Skeletal muscle tissue (tissue), 3 donors: ENCODE measurements at regions not wholly inside any gene's neighbourhood (a gene's known extent, or its start where the extent isn't known, plus 50 kb on each side); places are given as distances from the start of the nearest gene placed in this dataset.

Experiments
- H3K27ac ChIP-seq: one replicate; pipeline ENCODE4 v1.7.0; 2013; ENCODE audit warnings: mild to moderate bottlenecking, low read depth, low read length, inconsistent platforms
- H3K27me3 ChIP-seq, 3 donors: one replicate each; pipeline ENCODE4 v1.7.0; 2013; ENCODE audit warnings: low read length in 3 of 3; ENCODE audit not compliant: control insufficient read depth in 3 of 3, insufficient read depth in 3 of 3
- H3K36me3 ChIP-seq, 3 donors: one replicate each; pipeline ENCODE4 v1.7.0; 2013; ENCODE audit warnings: low read length in 3 of 3; ENCODE audit not compliant: control insufficient read depth in 3 of 3, insufficient read depth in 3 of 3
- H3K4me1 ChIP-seq, 3 donors: one replicate each; pipeline ENCODE4 v1.7.0; 2013; ENCODE audit warnings: low read length in 3 of 3, mild to moderate bottlenecking in 3 of 3; ENCODE audit not compliant: control insufficient read depth in 3 of 3, insufficient read depth in 3 of 3
- H3K4me3 ChIP-seq, 3 donors: one replicate each; pipeline ENCODE4 v1.7.0; 2013; ENCODE audit warnings: low read length in 3 of 3
- H3K9ac ChIP-seq, 3 donors: one replicate each; pipeline ENCODE4 v1.7.0; 2013; ENCODE audit warnings: low read length in 3 of 3, mild to moderate bottlenecking in 3 of 3, moderate library complexity in 2 of 3, low read depth in 1 of 3
- H3K9me3 ChIP-seq, 3 donors: one replicate each; pipeline ENCODE4 v1.7.0; 2013; ENCODE audit warnings: low read length in 3 of 3; ENCODE audit not compliant: control insufficient read depth in 3 of 3
- donor health status: Osteomylitis.

DNA sequence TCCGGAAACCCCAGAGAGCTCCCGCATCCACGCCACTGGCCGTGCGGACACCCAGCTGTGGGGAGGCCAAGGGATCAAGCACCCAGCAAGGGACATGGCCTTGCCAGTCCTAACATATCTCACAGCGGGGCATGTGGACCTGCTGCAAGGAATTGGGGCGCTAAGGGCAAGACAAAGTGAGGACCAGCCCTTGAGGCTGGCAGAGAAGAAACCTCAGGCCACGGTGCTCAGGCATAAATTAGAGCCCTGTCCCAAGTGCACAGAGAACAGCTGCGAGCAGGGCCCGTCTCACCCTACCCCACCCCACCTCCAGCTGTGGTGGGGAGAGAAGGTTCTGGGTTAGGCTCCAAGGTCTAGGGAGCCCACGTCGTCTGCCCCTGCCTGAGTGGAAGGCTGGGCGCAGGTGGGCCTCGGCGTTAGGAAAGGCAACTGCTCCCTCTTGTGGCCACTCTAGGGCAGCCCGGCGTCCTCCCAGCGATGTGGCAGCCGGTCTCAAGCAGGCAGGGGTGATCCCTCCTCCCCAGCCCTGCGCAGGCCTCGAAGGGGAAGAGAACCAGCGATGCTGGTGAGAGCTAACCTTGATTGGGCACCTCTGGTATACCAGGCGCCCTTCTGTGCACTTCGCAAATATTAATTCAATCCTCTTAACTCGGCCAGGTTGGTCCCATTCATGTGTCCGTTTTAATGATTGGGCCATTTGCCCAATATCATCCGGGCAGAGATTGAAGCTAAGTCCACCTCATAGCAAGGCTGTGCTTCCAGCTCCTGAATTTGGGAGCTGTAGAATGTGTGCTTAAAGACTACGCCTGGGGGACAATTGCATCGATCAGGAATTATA, 235.8 kb downstream of the NFATC2 start:
- H3K9me3 ChIP-seq: no peaks in the 10 kb centered on the region
- H3K4me3 ChIP-seq: no peak overlapping the region
- peak overlapping the region in 1 of 3 donors; percentile 45 for H3K9ac ChIP-seq

DNA sequence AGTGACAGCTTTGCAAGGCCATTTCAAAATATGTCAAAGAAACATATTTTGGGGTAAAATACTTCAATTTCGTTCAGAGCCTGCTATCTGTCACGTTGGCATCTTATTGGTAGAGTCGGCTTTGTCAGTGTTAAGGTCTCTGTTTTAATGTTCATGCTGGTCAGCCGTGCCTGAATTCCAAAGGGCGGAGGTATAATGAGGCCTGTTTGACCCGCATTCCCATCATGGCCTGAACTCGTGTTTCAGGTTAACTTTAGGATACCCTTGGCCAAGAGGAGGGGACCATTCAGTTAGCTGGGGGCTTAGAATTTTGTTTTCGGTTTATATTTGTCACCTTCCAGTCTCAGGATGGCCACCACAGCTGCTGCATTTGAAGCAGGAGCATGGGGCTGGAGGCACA, 236.4 kb downstream of the NFATC2 start:
- no peaks in the 10 kb centered on the region for H3K36me3 ChIP-seq
- no peaks in the 10 kb centered on the region for H3K9me3 ChIP-seq
- no peak overlapping the region for H3K4me3 ChIP-seq
- H3K27me3 ChIP-seq: peaks cover 0 to 20% (median 14%) of the 10 kb centered on the region in 3 donors
- no peak overlapping the region for H3K27ac ChIP-seq
- H3K9ac ChIP-seq: peak overlapping the region in 1 of 3 donors; percentile 45
- H3K4me1 ChIP-seq: peaks cover 0 to 2% (median 0%) of the 10 kb centered on the region in 3 donors

More for the DNA sequence above, 235.8 kb downstream of the NFATC2 start:
- no peaks in the 10 kb centered on the region for H3K36me3 ChIP-seq
- H3K4me1 ChIP-seq: peaks cover 0 to 2% (median 0%) of the 10 kb centered on the region in 3 donors
- peaks cover 0 to 22% (median 14%) of the 10 kb centered on the region in 3 donors for H3K27me3 ChIP-seq
- H3K27ac ChIP-seq: no peak overlapping the region

DNA sequence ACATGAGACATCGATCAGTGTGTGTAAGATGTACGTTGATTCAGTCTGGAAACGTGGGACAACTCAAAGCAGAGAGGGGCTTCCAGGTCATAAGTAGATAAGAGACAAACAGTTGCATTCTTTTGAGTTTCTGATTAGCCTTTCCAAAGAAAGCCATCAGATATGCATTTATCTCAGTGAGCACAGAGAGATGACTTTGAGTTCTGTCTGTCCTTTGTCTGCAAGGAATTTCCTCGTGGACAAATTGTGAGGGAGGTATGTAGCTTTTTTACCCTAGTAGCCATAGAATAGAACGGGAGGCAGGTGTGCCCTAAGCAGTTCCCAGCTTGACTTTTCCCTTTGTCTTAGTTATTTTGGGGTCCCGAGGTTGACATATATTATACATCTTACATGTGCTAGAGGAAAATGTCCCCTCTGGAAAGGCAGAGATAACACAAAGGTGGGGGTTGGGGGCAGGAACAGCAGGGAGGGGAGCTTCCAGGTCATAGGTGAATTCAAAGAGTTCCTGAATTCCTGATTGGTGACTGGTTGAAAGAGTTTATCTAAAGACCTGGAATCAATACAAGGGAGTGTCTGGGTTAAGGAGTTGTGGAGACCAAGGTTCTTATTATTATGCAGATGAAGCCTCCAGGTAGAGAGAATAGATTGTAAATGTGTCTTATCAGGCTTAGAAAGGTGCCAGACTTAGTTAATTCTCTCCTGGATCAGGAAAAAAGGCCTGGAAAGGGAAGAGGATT, 237.0 kb downstream of the NFATC2 start:
- Histone ChIP-seq H3K4me3 (no peak overlapping the region), H3K4me1 (peaks cover 0 to 2% (median 0%) of the 10 kb centered on the region in 3 donors), H3K27ac (no peak overlapping the region), H3K9ac (no peak overlapping the region), H3K36me3 (no peaks in the 10 kb centered on the region), H3K9me3 (no peaks in the 10 kb centered on the region), H3K27me3 (peaks cover 0 to 20% (median 14%) of the 10 kb centered on the region in 3 donors)

DNA sequence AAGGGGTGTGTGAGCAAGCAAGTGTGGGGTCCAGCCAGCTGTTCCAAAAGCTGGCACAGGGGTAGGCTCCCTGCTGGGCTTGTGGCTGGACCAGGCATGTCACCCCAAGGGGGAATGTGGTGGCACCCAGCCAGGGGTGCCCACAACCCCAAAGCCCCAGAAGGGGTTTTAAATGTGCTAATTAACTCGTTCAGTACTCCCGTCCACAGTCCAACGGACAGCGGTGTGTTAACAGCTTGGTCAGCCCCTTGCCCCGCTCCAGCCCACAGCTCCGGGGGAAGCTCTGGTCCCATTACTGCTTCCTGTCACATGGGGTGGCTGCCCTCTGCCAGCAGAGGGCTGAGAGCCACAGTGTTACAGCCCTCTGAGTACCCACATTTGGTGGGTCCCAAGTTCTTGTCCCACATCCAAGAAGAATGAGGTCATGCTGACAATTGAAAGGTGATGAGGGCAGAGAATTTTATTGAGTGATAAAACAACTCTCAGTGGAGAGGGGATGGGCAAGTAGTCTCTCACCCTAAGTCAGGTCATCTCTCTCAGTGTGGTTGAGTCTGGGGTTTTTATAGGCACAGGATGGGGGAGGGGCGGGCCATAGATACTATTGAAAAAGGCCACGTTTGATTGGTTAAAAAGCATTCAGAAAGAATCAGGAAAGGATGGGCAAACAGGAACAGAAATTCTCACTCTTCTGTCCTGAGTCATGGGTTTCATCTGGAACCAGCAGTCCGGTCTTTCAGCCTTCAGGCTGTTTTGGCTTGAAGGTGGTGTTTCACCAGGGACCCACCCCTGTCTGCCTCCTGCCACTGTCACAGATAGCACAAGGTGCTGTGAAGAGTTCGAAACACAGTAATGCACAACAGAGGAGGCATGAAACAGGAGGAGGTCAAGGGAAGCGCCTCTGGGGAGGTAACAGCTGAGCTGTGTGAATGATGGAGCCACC, 238.5 kb downstream of the NFATC2 start:
- Histone ChIP-seq H3K36me3 (no peaks in the 10 kb centered on the region), H3K4me1 (peaks cover 0 to 2% (median 0%) of the 10 kb centered on the region in 3 donors), H3K4me3 (no peak overlapping the region), H3K9me3 (peaks cover 0 to 2% (median 0%) of the 10 kb centered on the region in 3 donors), H3K27ac (no peak overlapping the region), H3K9ac (no peak overlapping the region), H3K27me3 (peaks cover 0 to 17% (median 14%) of the 10 kb centered on the region in 3 donors)

DNA sequence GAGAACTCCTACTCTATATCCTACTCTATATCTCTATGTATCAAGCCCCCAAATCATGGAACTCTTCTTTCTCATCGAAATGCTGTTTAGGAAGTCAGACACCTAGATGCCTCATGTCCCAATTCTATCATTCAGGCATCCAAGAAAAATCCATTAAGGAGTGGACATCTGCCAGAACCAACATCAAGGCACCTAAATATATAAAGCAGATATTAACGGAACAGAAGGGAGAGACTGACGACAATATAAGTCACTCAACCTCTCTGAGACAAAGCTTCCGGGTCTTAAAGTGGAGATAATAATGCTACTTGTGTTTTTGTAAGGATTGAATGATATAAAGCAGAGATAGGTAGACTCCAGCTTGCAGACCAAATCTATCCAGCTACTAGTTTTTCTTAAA, 241.5 kb downstream of the NFATC2 start:
- H3K36me3 ChIP-seq: no peaks in the 10 kb centered on the region

DNA sequence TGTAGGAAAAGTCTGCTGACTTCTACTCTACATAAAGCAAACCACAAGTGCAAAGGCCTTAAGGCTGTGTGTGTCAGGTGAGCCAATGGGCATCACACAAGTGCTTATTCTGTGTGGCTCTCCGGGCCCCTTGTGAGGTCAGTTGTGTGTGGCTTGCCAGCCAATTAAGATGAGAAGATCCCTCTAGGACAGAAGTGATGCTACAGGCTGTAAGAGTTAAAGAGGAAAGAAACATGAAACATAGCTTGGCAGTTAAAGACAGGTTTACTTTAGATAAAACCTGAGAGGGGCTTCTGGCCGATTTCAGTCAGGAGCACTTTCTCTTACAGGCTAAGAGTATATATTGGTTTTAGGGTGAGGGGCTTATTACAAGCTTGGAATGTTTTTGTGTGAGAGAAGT, 242.4 kb downstream of the NFATC2 start:
- Histone ChIP-seq H3K4me3 (no peak overlapping the region), H3K36me3 (no peaks in the 10 kb centered on the region), H3K9me3 (peaks cover 0 to 2% (median 0%) of the 10 kb centered on the region in 3 donors), H3K4me1 (no peaks in the 10 kb centered on the region), H3K27me3 (peaks cover 0 to 13% (median 12%) of the 10 kb centered on the region in 3 donors), H3K9ac (no peak overlapping the region), H3K27ac (no peak overlapping the region)

More for the DNA sequence above, 241.5 kb downstream of the NFATC2 start:
- Histone ChIP-seq H3K9me3 (peaks cover 0 to 2% (median 0%) of the 10 kb centered on the region in 3 donors), H3K4me1 (no peaks in the 10 kb centered on the region), H3K27ac (no peak overlapping the region), H3K27me3 (peaks cover 0 to 12% (median 12%) of the 10 kb centered on the region in 3 donors), H3K4me3 (no peak overlapping the region), H3K9ac (no peak overlapping the region)

DNA sequence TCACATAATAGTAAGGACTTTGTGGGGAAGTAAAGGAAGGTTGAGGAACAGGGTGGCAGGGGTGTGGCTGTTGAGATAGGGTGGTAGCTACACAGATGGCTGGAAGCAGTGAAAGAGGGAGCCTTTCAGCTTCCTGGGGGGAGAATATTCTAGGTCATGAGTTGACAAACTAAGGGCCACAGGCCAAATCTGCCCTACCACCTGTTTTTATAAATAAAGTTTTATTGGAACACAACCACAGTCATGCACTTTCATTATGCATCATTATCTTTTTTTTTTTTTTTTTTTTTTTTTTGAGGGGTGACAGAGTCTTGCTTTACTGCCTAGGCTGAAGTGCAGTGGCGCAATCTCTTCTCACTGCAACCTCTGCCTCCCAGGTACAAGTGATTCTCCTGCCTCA, 243.1 kb downstream of the NFATC2 start:
- Histone ChIP-seq H3K4me1 (no peaks in the 10 kb centered on the region), H3K9me3 (peaks cover 0 to 2% (median 0%) of the 10 kb centered on the region in 3 donors), H3K27ac (no peak overlapping the region), H3K36me3 (no peaks in the 10 kb centered on the region), H3K4me3 (no peak overlapping the region), H3K27me3 (peaks cover 0 to 12% (median 11%) of the 10 kb centered on the region in 3 donors), H3K9ac (no peak overlapping the region)

DNA sequence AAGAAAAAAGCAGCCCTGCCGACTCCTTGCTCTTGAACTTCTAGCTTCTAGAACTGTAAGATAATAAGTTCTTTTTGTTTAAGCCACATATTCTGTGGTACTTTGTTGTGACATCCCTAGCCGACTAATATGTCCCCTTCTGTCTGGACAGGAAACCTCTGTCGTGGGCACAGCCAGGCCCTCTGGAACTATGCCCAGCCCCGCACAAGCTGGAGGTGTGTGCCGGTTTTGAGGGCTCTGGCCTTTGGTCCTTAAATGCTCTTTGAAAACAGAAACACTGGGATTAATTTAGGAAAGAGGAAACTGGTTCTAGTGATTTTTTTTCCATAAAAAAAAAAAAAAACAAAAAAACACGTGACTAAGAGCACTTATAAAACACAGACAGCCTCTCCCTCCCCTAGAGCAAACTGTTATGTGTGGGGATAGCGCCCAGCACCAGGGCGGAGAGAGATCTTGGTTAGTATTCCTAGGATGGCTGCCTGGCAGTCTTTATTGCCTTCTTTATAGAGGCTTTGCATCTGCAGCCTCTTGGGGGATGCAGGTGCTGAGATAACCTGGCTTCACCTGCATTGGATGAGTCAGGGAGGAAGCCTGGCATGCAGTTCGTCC, 244.3 kb downstream of the NFATC2 start:
- Histone ChIP-seq H3K36me3 (no peaks in the 10 kb centered on the region), H3K9me3 (peaks cover 0 to 2% (median 0%) of the 10 kb centered on the region in 3 donors), H3K27me3 (peaks cover 0 to 7% (median 4%) of the 10 kb centered on the region in 3 donors), H3K27ac (no peak overlapping the region), H3K4me3 (no peak overlapping the region), H3K4me1 (no peaks in the 10 kb centered on the region), H3K9ac (no peak overlapping the region)
